Glutamatergic neuron (in vitro differentiated cells): ENCODE measurements at regions not wholly inside any gene's neighbourhood (a gene's known extent, or its start where the extent isn't known, plus 50 kb on each side); places are given as distances from the start of the nearest gene placed in this dataset.

Experiments
- DNase-seq: peaks from one replicate; pipeline ENCODE4 v3.0.0; 2022
- H3K27ac Mint-ChIP-seq: one replicate; pipeline ENCODE4 v1.8.0; 2020; ENCODE audit warnings: mild to moderate bottlenecking, mixed read lengths, inconsistent platforms; ENCODE audit not compliant: unreplicated experiment
- H3K27me3 Mint-ChIP-seq: one replicate; pipeline ENCODE4 v1.8.0; 2020; ENCODE audit warnings: mild to moderate bottlenecking, moderate library complexity, mixed read lengths, inconsistent platforms; ENCODE audit not compliant: unreplicated experiment
- H3K36me3 Mint-ChIP-seq: one replicate; pipeline ENCODE4 v1.8.0; 2020; ENCODE audit warnings: mild to moderate bottlenecking, mixed read lengths, inconsistent platforms; ENCODE audit not compliant: unreplicated experiment
- H3K4me1 Mint-ChIP-seq: one replicate; pipeline ENCODE4 v1.8.0; 2020; ENCODE audit warnings: mild to moderate bottlenecking, low read depth, mixed read lengths, inconsistent platforms; ENCODE audit not compliant: unreplicated experiment
- H3K4me3 Mint-ChIP-seq: one replicate; pipeline ENCODE4 v1.8.0; 2020; ENCODE audit warnings: mild to moderate bottlenecking, mixed read lengths, inconsistent platforms; ENCODE audit not compliant: unreplicated experiment
- H3K9me3 Mint-ChIP-seq: one replicate; pipeline ENCODE4 v1.8.0; 2020; ENCODE audit warnings: mild to moderate bottlenecking, moderate library complexity, mixed read lengths, inconsistent platforms; ENCODE audit not compliant: unreplicated experiment
- CTCF ChIP-seq: fragments of 200-600 bp; sonication (generic); IDR thresholded peaks from one replicate; pipeline ENCODE4 v1.5.0; 2021; ENCODE audit not compliant: partially characterized antibody, unreplicated experiment

- TF ChIP-seq CTCF = no peak
- H3K36me3 Mint-ChIP-seq = no peaks in the 10 kb centered on the region
- H3K27me3 Mint-ChIP-seq = peaks cover 2% of the 10 kb centered on the region
- peaks cover 3% of the 10 kb centered on the region for H3K9me3 Mint-ChIP-seq
- DNase-seq = no peak
- no peak overlapping the region for H3K27ac Mint-ChIP-seq
- H3K4me1 Mint-ChIP-seq = no peaks in the 10 kb centered on the region
- no peak overlapping the region for H3K4me3 Mint-ChIP-seq
These were observed 55.5 kb downstream of the MID1IP1 start for GRCh38 chrX:38856670-38857265.

- Mint-ChIP-seq H3K9me3 (peaks cover 3% of the 10 kb centered on the region), H3K36me3 (no peaks in the 10 kb centered on the region), H3K4me3 (no peak overlapping the region), H3K4me1 (no peaks in the 10 kb centered on the region), H3K27me3 (peaks cover 2% of the 10 kb centered on the region), H3K27ac (no peak overlapping the region)
- DNase-seq = no peak
- TF ChIP-seq CTCF = no peak
These were observed 56.7 kb downstream of the MID1IP1 start for GRCh38 chrX:38857736-38858523.

- H3K36me3 Mint-ChIP-seq = no peaks in the 10 kb centered on the region
- TF ChIP-seq CTCF = no peak
- H3K4me3 Mint-ChIP-seq = no peak overlapping the region
- H3K4me1 Mint-ChIP-seq = no peaks in the 10 kb centered on the region
- H3K9me3 Mint-ChIP-seq = peaks cover 3% of the 10 kb centered on the region
- H3K27ac Mint-ChIP-seq = no peak overlapping the region
- no peak for DNase-seq
- peaks cover 2% of the 10 kb centered on the region for H3K27me3 Mint-ChIP-seq
These were observed 58.3 kb downstream of the MID1IP1 start for GRCh38 chrX:38859602-38860001.

GRCh38 chrX:38860106-38861013 is 59.1 kb downstream of the MID1IP1 start:
- no peak overlapping the region for H3K4me3 Mint-ChIP-seq
- no peaks in the 10 kb centered on the region for H3K4me1 Mint-ChIP-seq
- DNase-seq = no peak
- peaks cover 3% of the 10 kb centered on the region for H3K9me3 Mint-ChIP-seq
- no peak overlapping the region for H3K27ac Mint-ChIP-seq
- H3K36me3 Mint-ChIP-seq = no peaks in the 10 kb centered on the region
- H3K27me3 Mint-ChIP-seq = peaks cover 2% of the 10 kb centered on the region
- no peak for TF ChIP-seq CTCF
